PC-3 (cell line): ENCODE measurements at regions not wholly inside any gene's neighbourhood (a gene's known extent, or its start where the extent isn't known, plus 50 kb on each side); places are given as distances from the start of the nearest gene placed in this dataset.

Experiments used
- ATAC-seq: fragments of 200-7000 bp; cut with Tn5 transposase; 2 replicates; pipeline ENCODE4 v1.9.1; 2020; ENCODE audit warnings: mild to moderate bottlenecking, moderate library complexity
- BruUV-seq: library from RNA; stranded (reverse); fragments of 400-500 nt; replicated peaks from 2 replicates; lab custom pipeline; 2021; lab: Mats Ljungman, UMichigan
- CTCF ChIA-PET: fragments of 300-600 bp; sonication (Branson Sonifier 250); formaldehyde crosslinking; loops from one replicate; lab custom pipeline; 2022; ENCODE audit warnings: antibody characterized with exemption; lab: Charles Lee
- POLR2A ChIA-PET: fragments of 300-600 bp; sonication (Branson Sonifier 250); formaldehyde crosslinking; loops from one replicate; lab custom pipeline; 2022; ENCODE audit warnings: antibody characterized with exemption; ENCODE audit not compliant: unreplicated experiment; lab: Charles Lee
- DNase-seq: peaks from one replicate; pipeline ENCODE4 v3.0.0-alpha.2; 2015
- H2AFZ ChIP-seq: fragments of 300-600 bp; sonication (generic); 2 replicates; pipeline ENCODE4 v1.6.0; 2016; ENCODE audit warnings: antibody characterized with exemption, low read length
- H3F3A ChIP-seq: fragments of 300-600 bp; sonication (generic); one replicate; pipeline ENCODE4 v1.6.0; 2017; ENCODE audit warnings: antibody characterized with exemption, low read length, control low read depth, mild to moderate bottlenecking; ENCODE audit not compliant: unreplicated experiment
- H3K27ac ChIP-seq: fragments of 300-600 bp; sonication (generic); 2 replicates; pipeline ENCODE4 v1.5.1; 2016; ENCODE audit warnings: mild to moderate bottlenecking, low read length
- H3K27me3 ChIP-seq: fragments of 300-600 bp; sonication (generic); 2 replicates; pipeline ENCODE4 v1.6.1; 2016; ENCODE audit warnings: low read length, mixed read lengths
- H3K36me3 ChIP-seq: fragments of 300-600 bp; sonication (generic); 2 replicates; pipeline ENCODE4 v1.6.1; 2016; ENCODE audit warnings: low read depth, mixed run types, low read length, mixed read lengths
- H3K4me1 ChIP-seq: fragments of 300-600 bp; sonication (generic); 2 replicates; pipeline ENCODE4 v1.5.1; 2016; ENCODE audit warnings: low read length; ENCODE audit not compliant: insufficient read depth
- H3K4me2 ChIP-seq: fragments of 300-600 bp; sonication (generic); 2 replicates; pipeline ENCODE4 v1.6.0; 2016; ENCODE audit warnings: low read length
- H3K4me3 ChIP-seq: fragments of 300-600 bp; sonication (generic); 2 replicates; pipeline ENCODE4 v1.5.1; 2016; ENCODE audit warnings: mild to moderate bottlenecking, low read length, mixed read lengths
- H3K79me2 ChIP-seq: fragments of 300-600 bp; sonication (generic); 2 replicates; pipeline ENCODE4 v1.6.1; 2017; ENCODE audit warnings: low read length, mixed read lengths
- H3K9ac ChIP-seq: fragments of 300-600 bp; sonication (generic); 2 replicates; pipeline ENCODE4 v1.6.0; 2016; ENCODE audit warnings: mild to moderate bottlenecking, low read length
- H3K9me2 ChIP-seq: fragments of 300-600 bp; sonication (generic); replicated peaks from 2 replicates; pipeline ENCODE4 v1.6.1; 2016; ENCODE audit warnings: mixed run types, low read length, mixed read lengths
- H3K9me3 ChIP-seq: fragments of 300-600 bp; sonication (generic); 2 replicates; pipeline ENCODE4 v1.6.1; 2016; ENCODE audit warnings: low read length, mixed read lengths
- H4K20me1 ChIP-seq: fragments of 300-600 bp; sonication (generic); 2 replicates; pipeline ENCODE4 v1.6.1; 2016; ENCODE audit warnings: low read length, mixed read lengths
- EZH2 ChIP-seq: fragments of 300-600 bp; sonication (generic); IDR thresholded peaks from one replicate; pipeline ENCODE4 v1.6.1; 2017; ENCODE audit warnings: antibody characterized with exemption, mild to moderate bottlenecking, low read length; ENCODE audit not compliant: unreplicated experiment
- EZH2phosphoT487 ChIP-seq: fragments of 300-600 bp; sonication (generic); IDR thresholded peaks from 2 replicates; pipeline ENCODE4 v1.6.1; 2018; ENCODE audit warnings: mild to moderate bottlenecking, antibody characterized with exemption, low read length, borderline replicate concordance
- intact Hi-C: fragments of 100-400 bp; cut with micrococcal nuclease; formaldehyde crosslinking; loops from 2 replicates; pipeline ENCODE4 v1.9.0; 2023
- TF ChIP-seq, protein P1 (sequence below): fragments of 300-600 bp; sonication (generic); conservative IDR thresholded peaks from 2 replicates; pipeline ENCODE4 v1.5.1; 2017; ENCODE audit warnings: antibody characterized with exemption, low read depth, mild to moderate bottlenecking, low read length

DNA sequence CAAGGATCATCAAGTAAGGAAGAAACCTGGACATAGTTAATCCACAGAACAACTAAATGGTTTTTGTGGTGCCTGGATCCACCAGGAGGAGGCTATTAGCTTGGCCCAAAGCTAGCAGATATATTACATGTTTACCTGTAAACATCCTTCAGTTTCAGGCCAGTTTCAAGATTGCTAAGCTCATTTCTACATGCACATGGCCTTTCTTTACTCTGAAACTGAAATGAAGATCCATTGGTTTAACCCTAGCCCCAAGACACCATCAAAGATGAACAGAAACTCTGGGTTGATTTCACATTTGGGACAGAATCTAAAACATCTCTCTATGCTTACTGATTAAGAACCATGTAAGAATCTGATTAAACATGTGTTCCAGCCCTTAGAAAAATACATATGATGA lies 611.8 kb downstream of the TLE1 start:
- no TSS peak for BruUV-seq
- intact Hi-C loops: no loop called here
- DNase-seq (no peak), ATAC-seq (no peak)
- Histone ChIP-seq H3K9me2 (no peaks in the 10 kb centered on the region), H3K27me3 (no peaks in the 10 kb centered on the region), H3K9me3 (no peaks in the 10 kb centered on the region), H3K4me1 (peaks cover 1% of the 10 kb centered on the region; the same call in 1 of the 2 replicates), H4K20me1 (no peaks in the 10 kb centered on the region), H3K27ac (no peak overlapping the region), H2AFZ (no peak overlapping the region), H3K36me3 (no peaks in the 10 kb centered on the region), H3K79me2 (no peaks in the 10 kb centered on the region), H3K4me2 (no peak overlapping the region), H3K4me3 (no peak overlapping the region), H3K9ac (no peak overlapping the region), H3F3A (no peaks in the 10 kb centered on the region)
- TF ChIP-seq EZH2phosphoT487 (no peak), EZH2 (no peak)
- TF ChIP-seq, protein P1, sequence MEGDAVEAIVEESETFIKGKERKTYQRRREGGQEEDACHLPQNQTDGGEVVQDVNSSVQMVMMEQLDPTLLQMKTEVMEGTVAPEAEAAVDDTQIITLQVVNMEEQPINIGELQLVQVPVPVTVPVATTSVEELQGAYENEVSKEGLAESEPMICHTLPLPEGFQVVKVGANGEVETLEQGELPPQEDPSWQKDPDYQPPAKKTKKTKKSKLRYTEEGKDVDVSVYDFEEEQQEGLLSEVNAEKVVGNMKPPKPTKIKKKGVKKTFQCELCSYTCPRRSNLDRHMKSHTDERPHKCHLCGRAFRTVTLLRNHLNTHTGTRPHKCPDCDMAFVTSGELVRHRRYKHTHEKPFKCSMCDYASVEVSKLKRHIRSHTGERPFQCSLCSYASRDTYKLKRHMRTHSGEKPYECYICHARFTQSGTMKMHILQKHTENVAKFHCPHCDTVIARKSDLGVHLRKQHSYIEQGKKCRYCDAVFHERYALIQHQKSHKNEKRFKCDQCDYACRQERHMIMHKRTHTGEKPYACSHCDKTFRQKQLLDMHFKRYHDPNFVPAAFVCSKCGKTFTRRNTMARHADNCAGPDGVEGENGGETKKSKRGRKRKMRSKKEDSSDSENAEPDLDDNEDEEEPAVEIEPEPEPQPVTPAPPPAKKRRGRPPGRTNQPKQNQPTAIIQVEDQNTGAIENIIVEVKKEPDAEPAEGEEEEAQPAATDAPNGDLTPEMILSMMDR: no peak
- POLR2A ChIA-PET: no interaction called here
- CTCF ChIA-PET: no interaction called here

DNA sequence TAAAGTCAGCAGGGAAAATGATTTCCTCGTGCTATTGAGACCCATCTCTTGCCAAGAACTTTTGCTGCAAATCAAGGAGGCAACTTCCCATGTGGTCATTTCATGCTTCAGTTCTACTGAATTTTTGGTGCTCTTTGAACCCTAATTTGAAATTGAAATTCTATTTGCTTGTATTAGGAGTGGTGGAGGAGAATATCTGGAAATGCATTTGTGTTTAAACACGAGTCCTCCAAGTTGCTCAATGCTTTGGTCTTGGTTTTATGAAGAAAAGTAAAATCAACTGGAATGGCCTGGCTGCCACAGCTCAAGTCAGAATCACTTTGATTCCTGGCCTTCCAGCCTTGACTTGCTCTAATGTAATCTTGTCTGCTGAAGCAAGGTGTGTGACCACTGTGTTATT lies 613.2 kb downstream of the TLE1 start:
- Histone ChIP-seq H3K9ac (no peak overlapping the region), H3K36me3 (no peaks in the 10 kb centered on the region), H3F3A (no peaks in the 10 kb centered on the region), H3K4me3 (no peak overlapping the region), H4K20me1 (no peaks in the 10 kb centered on the region), H3K79me2 (no peaks in the 10 kb centered on the region), H3K4me2 (no peak overlapping the region), H3K9me2 (no peaks in the 10 kb centered on the region), H3K27me3 (no peaks in the 10 kb centered on the region), H3K27ac (no peak overlapping the region), H3K9me3 (no peaks in the 10 kb centered on the region), H2AFZ (no peak overlapping the region), H3K4me1 (no peaks in the 10 kb centered on the region)
- no peak for DNase-seq
- POLR2A ChIA-PET: no interaction called here
- BruUV-seq: no TSS peak
- CTCF ChIA-PET: no interaction called here
- TF ChIP-seq EZH2phosphoT487 (no peak), EZH2 (no peak)
- TF ChIP-seq, protein P1: no peak
- no peak for ATAC-seq
- intact Hi-C loops: no loop called here

DNA sequence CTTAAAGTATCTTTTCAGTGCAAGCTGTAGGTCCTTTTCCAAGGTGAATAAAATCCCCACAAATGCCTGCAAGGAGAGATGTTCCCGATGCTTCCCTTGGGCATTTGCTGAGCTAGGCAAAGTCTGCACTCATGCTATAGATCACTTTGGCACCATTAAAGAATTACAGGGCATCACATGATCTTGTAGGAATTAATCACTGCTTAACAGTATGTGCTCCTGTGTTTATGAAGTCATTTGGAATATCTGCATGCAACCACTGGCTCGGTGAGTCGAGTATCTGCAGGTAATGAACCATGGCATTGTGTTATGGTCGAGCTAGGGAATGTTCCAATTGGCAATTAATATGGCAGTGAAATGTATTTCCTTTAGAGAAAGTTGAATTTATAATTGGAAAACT lies 615.1 kb downstream of the TLE1 start:
- H3K4me2 ChIP-seq: no peak overlapping the region
- H3K27me3 ChIP-seq: no peaks in the 10 kb centered on the region
- no peaks in the 10 kb centered on the region for H3K79me2 ChIP-seq
- no peaks in the 10 kb centered on the region for H3K36me3 ChIP-seq
- intact Hi-C loops: no loop called here
- H3F3A ChIP-seq: no peaks in the 10 kb centered on the region
- no TSS peak for BruUV-seq
- H3K9ac ChIP-seq: no peak overlapping the region
- no peaks in the 10 kb centered on the region for H3K9me2 ChIP-seq
- H3K27ac ChIP-seq: no peak overlapping the region
- ChIA-PET POLR2A (no interaction called here), CTCF (no interaction called here)
- no peaks in the 10 kb centered on the region for H4K20me1 ChIP-seq
- H3K9me3 ChIP-seq: no peaks in the 10 kb centered on the region
- H2AFZ ChIP-seq: no peak overlapping the region
- ATAC-seq: no peak
- DNase-seq: no peak
- no peak for TF ChIP-seq EZH2
- no peak for TF ChIP-seq EZH2phosphoT487
- TF ChIP-seq, protein P1: no peak
- H3K4me1 ChIP-seq: no peaks in the 10 kb centered on the region
- no peak overlapping the region for H3K4me3 ChIP-seq
